Activated CD4-positive, alpha-beta T cell treated with anti-CD3 and anti-CD28 coated beads for 4 hours (primary cell): ENCODE measurements at regions not wholly inside any gene's neighbourhood (a gene's known extent, or its start where the extent isn't known, plus 50 kb on each side); places are given as distances from the start of the nearest gene placed in this dataset.
"Not testable (repeated sequence)": the region's sequence is repeated elsewhere in the genome, so short reads cannot be mapped to it uniquely, and the experiment has no call there.

Experiments
- DNase-seq, 2 donors: peaks; one replicate each; pipeline ENCODE4 v3.0.0-alpha.2; 2020

- DNase-seq, result no peak
Observed at GRCh38 chr3:197430502-197430901, 125.3 kb downstream of the BDH1 start.

- no peak for DNase-seq
Observed at GRCh38 chr3:197428952-197429351, 126.8 kb downstream of the BDH1 start.

- peak; percentile 38 to 48 for DNase-seq
Observed at GRCh38 chr3:197428117-197428801, 127.5 kb downstream of the BDH1 start.

- DNase-seq, result no peak
Observed at GRCh38 chr3:197427021-197427420, 128.6 kb upstream of the DLG1 start.

GRCh38 chr3:197426121-197426566, 127.7 kb upstream of the DLG1 start:
- no peak for DNase-seq

GRCh38 chr3:197425485-197426120, 127.2 kb upstream of the DLG1 start:
- DNase-seq, result no peak

- DNase-seq, result no peak
Observed at GRCh38 chr3:197424674-197425484, 126.5 kb upstream of the DLG1 start.

GRCh38 chr3:197424266-197424665, 125.9 kb upstream of the DLG1 start:
- no peak for DNase-seq

GRCh38 chr3:197423376-197423775, 125.0 kb upstream of the DLG1 start:
- no peak for DNase-seq

- DNase-seq, result no peak
Observed at GRCh38 chr3:197422506-197422905, 124.1 kb upstream of the DLG1 start.

GRCh38 chr3:197421021-197421420, 122.6 kb upstream of the DLG1 start:
- no peak for DNase-seq

- no peak for DNase-seq
Observed at GRCh38 chr3:197420566-197420965, 122.2 kb upstream of the DLG1 start.

GRCh38 chr3:197420115-197420514, 121.7 kb upstream of the DLG1 start:
- DNase-seq, result no peak

- DNase-seq, result no peak
Observed at GRCh38 chr3:197419696-197420095, 121.3 kb upstream of the DLG1 start.

- no peak for DNase-seq
Observed at GRCh38 chr3:197417911-197418618, 119.7 kb upstream of the DLG1 start.

- no peak for DNase-seq
Observed at GRCh38 chr3:197417441-197417840, 119.0 kb upstream of the DLG1 start.

- DNase-seq, result not testable (repeated sequence)
Observed at GRCh38 chr3:197411899-197412298, 113.5 kb upstream of the DLG1 start.

- DNase-seq, result not testable (repeated sequence)
Observed at GRCh38 chr3:197410170-197410569, 111.8 kb upstream of the DLG1 start.

GRCh38 chr3:197408177-197408957, 110.0 kb upstream of the DLG1 start:
- no peak for DNase-seq

GRCh38 chr3:197407526-197407925, 109.1 kb upstream of the DLG1 start:
- DNase-seq, result no peak

GRCh38 chr3:197407053-197407452, 108.6 kb upstream of the DLG1 start:
- no peak for DNase-seq

GRCh38 chr3:197406266-197406665, 107.9 kb upstream of the DLG1 start:
- DNase-seq, result no peak
